ENCODE measurements at regions not wholly inside any gene's neighbourhood (a gene's known extent, or its start where the extent isn't known, plus 50 kb on each side); places are given as distances from the start of the nearest gene placed in this dataset.

- H3K9me3 Mint-ChIP-seq (ENCODE audit: low read depth), result no peaks in the 10 kb centered on the region
- no peak for DNase-seq (ENCODE audit: low spot score)
- H3K36me3 Mint-ChIP-seq (ENCODE audit: low read depth), result no peaks in the 10 kb centered on the region
- TF ChIP-seq CTCF (IDR thresholded peaks at IDR 0.05), result no peak
- H3K27ac Mint-ChIP-seq (ENCODE audit: unreplicated experiment), result no peak overlapping the region
- no peaks in the 10 kb centered on the region for H3K4me1 Mint-ChIP-seq (ENCODE audit: low read depth)
- no peak overlapping the region for H3K4me3 Mint-ChIP-seq (ENCODE audit: unreplicated experiment)
- H3K27me3 Mint-ChIP-seq (ENCODE audit: low read depth), result no peaks in the 10 kb centered on the region
These were observed 328.6 kb upstream of the C11orf87 start for GRCh38 chr11:109093354-109093753.

- Mint-ChIP-seq H3K36me3 (ENCODE audit: low read depth) (no peaks in the 10 kb centered on the region), H3K27me3 (ENCODE audit: low read depth) (no peaks in the 10 kb centered on the region)
These were observed 325.7 kb upstream of the C11orf87 start for GRCh38 chr11:109096266-109096665.

GRCh38 chr11:109106151-109106906 lies 315.7 kb upstream of the C11orf87 start:
- Mint-ChIP-seq H3K4me1 (ENCODE audit: low read depth) (peaks cover 3% of the 10 kb centered on the region), H3K4me3 (ENCODE audit: unreplicated experiment) (no peak overlapping the region), H3K9me3 (ENCODE audit: low read depth) (peaks cover 17% of the 10 kb centered on the region), H3K27ac (ENCODE audit: unreplicated experiment) (no peak overlapping the region), H3K27me3 (ENCODE audit: low read depth) (no peaks in the 10 kb centered on the region), H3K36me3 (ENCODE audit: low read depth) (peaks cover 2% of the 10 kb centered on the region)
- no peak for TF ChIP-seq CTCF (IDR thresholded peaks at IDR 0.05)
- no peak for DNase-seq (ENCODE audit: low spot score)

More at GRCh38 chr11:109096266-109096665, 325.7 kb upstream of the C11orf87 start:
- Mint-ChIP-seq H3K27ac (ENCODE audit: unreplicated experiment) (no peak overlapping the region), H3K4me3 (ENCODE audit: unreplicated experiment) (no peak overlapping the region), H3K4me1 (ENCODE audit: low read depth) (no peaks in the 10 kb centered on the region), H3K9me3 (ENCODE audit: low read depth) (no peaks in the 10 kb centered on the region)
- no peak for TF ChIP-seq CTCF (IDR thresholded peaks at IDR 0.05)
- no peak for DNase-seq (ENCODE audit: low spot score)

- peaks cover 3% of the 10 kb centered on the region for H3K9me3 Mint-ChIP-seq (ENCODE audit: low read depth)
- H3K36me3 Mint-ChIP-seq (ENCODE audit: low read depth), result peaks cover 2% of the 10 kb centered on the region
- no peak for TF ChIP-seq CTCF (IDR thresholded peaks at IDR 0.05)
- H3K4me1 Mint-ChIP-seq (ENCODE audit: low read depth), result peaks cover 3% of the 10 kb centered on the region
- no peak overlapping the region for H3K27ac Mint-ChIP-seq (ENCODE audit: unreplicated experiment)
- no peaks in the 10 kb centered on the region for H3K27me3 Mint-ChIP-seq (ENCODE audit: low read depth)
- no peak overlapping the region for H3K4me3 Mint-ChIP-seq (ENCODE audit: unreplicated experiment)
- DNase-seq (ENCODE audit: low spot score), result no peak
These were observed 312.8 kb upstream of the C11orf87 start for GRCh38 chr11:109109150-109109549.

- peaks cover 3% of the 10 kb centered on the region for H3K4me1 Mint-ChIP-seq (ENCODE audit: low read depth)
- no peaks in the 10 kb centered on the region for H3K27me3 Mint-ChIP-seq (ENCODE audit: low read depth)
- no peak overlapping the region for H3K4me3 Mint-ChIP-seq (ENCODE audit: unreplicated experiment)
- no peak for DNase-seq (ENCODE audit: low spot score)
- H3K27ac Mint-ChIP-seq (ENCODE audit: unreplicated experiment), result no peak overlapping the region
- H3K9me3 Mint-ChIP-seq (ENCODE audit: low read depth), result peaks cover 3% of the 10 kb centered on the region
- TF ChIP-seq CTCF (IDR thresholded peaks at IDR 0.05), result no peak
- peaks cover 2% of the 10 kb centered on the region for H3K36me3 Mint-ChIP-seq (ENCODE audit: low read depth)
These were observed 312.2 kb upstream of the C11orf87 start for GRCh38 chr11:109109571-109110315.
